NCI-H748 (cell line): ENCODE measurements at regions not wholly inside any gene's neighbourhood (a gene's known extent, or its start where the extent isn't known, plus 50 kb on each side); places are given as distances from the start of the nearest gene placed in this dataset.

Experiments used
- DNase-seq: peaks from one replicate; lab custom pipeline; 2025; ENCODE audit not compliant: unreplicated experiment; lab: John Stamatoyannopoulos, UW

- peak; percentile 35 for DNase-seq
Measured at GRCh38 chr6:95352064-95352795, 225.1 kb upstream of the MANEA start.

GRCh38 chr6:95354551-95354950 is 222.8 kb upstream of the MANEA start:
- DNase-seq = no peak

GRCh38 chr6:95357380-95358020 is 219.8 kb upstream of the MANEA start:
- DNase-seq = no peak

GRCh38 chr6:95364016-95364604 is 213.2 kb upstream of the MANEA start:
- peak; percentile 58 for DNase-seq

- DNase-seq = no peak
Measured at GRCh38 chr6:95365454-95365853, 211.9 kb upstream of the MANEA start.

- no peak for DNase-seq
Measured at GRCh38 chr6:95366414-95366813, 210.9 kb upstream of the MANEA start.

GRCh38 chr6:95383878-95384277 is 193.5 kb upstream of the MANEA start:
- DNase-seq = no peak

- no peak for DNase-seq
Measured at GRCh38 chr6:95384988-95385387, 192.3 kb upstream of the MANEA start.

GRCh38 chr6:95387845-95388244 is 189.5 kb upstream of the MANEA start:
- no peak for DNase-seq

- no peak for DNase-seq
Measured at GRCh38 chr6:95404777-95405176, 172.6 kb upstream of the MANEA start.

- no peak for DNase-seq
Measured at GRCh38 chr6:95408111-95408510, 169.2 kb upstream of the MANEA start.

GRCh38 chr6:95410168-95410567 is 167.2 kb upstream of the MANEA start:
- no peak for DNase-seq

- DNase-seq = no peak
Measured at GRCh38 chr6:95413789-95414188, 163.5 kb upstream of the MANEA start.

GRCh38 chr6:95417856-95418255 is 159.5 kb upstream of the MANEA start:
- no peak for DNase-seq

GRCh38 chr6:95420792-95421191 is 156.5 kb upstream of the MANEA start:
- DNase-seq = no peak

- DNase-seq = no peak
Measured at GRCh38 chr6:95423331-95423730, 154.0 kb upstream of the MANEA start.

- peak; percentile 62 for DNase-seq
Measured at GRCh38 chr6:95431637-95432228, 145.6 kb upstream of the MANEA start.

GRCh38 chr6:95439741-95440140 is 137.6 kb upstream of the MANEA start:
- no peak for DNase-seq

- DNase-seq = no peak
Measured at GRCh38 chr6:95448208-95448607, 129.1 kb upstream of the MANEA start.

GRCh38 chr6:95469511-95469910 is 107.8 kb upstream of the MANEA start:
- DNase-seq = no peak

- no peak for DNase-seq
Measured at GRCh38 chr6:95478941-95479340, 98.4 kb upstream of the MANEA start.

- no peak for DNase-seq
Measured at GRCh38 chr6:95487817-95488216, 89.5 kb upstream of the MANEA start.
